GM12864 (cell line): ENCODE measurements at regions not wholly inside any gene's neighbourhood (a gene's known extent, or its start where the extent isn't known, plus 50 kb on each side); places are given as distances from the start of the nearest gene placed in this dataset.

Source experiments
- DNase-seq: peaks from one replicate; pipeline ENCODE4 v3.0.0-alpha.2; 2011; ENCODE audit warnings: low read depth
- H3K4me3 ChIP-seq: 2 replicates; pipeline ENCODE4 v1.5.1; 2011; ENCODE audit warnings: mild to moderate bottlenecking, low read depth, low read length, control low read depth
- CTCF ChIP-seq: IDR thresholded peaks from 2 replicates; pipeline ENCODE4 v1.5.1; 2011; ENCODE audit warnings: low read depth, mild to moderate bottlenecking, moderate library complexity, low read length, control low read depth, inconsistent platforms; ENCODE audit errors: missing control alignments

GRCh38 chr15:93486407-93487117 lies 397.6 kb upstream of the RGMA start:
- no peak overlapping the region for H3K4me3 ChIP-seq
- TF ChIP-seq CTCF: no peak
- no peak for DNase-seq

- TF ChIP-seq CTCF: no peak
- no peak for DNase-seq
- no peak overlapping the region for H3K4me3 ChIP-seq
Observed at GRCh38 chr15:93485438-93486327, 396.7 kb upstream of the RGMA start.

- no peak for TF ChIP-seq CTCF
- no peak for DNase-seq
- no peak overlapping the region for H3K4me3 ChIP-seq
Observed at GRCh38 chr15:93483923-93484322, 394.9 kb upstream of the RGMA start.

- no peak overlapping the region for H3K4me3 ChIP-seq
- DNase-seq: no peak
- TF ChIP-seq CTCF: no peak
Observed at GRCh38 chr15:93482731-93483130, 393.7 kb upstream of the RGMA start.

GRCh38 chr15:93479715-93480114 lies 390.7 kb upstream of the RGMA start:
- H3K4me3 ChIP-seq: no peak overlapping the region
- DNase-seq: no peak

GRCh38 chr15:93478947-93479346 lies 389.9 kb upstream of the RGMA start:
- no peak for DNase-seq
- H3K4me3 ChIP-seq: no peak overlapping the region
- no peak for TF ChIP-seq CTCF

More at GRCh38 chr15:93479715-93480114, 390.7 kb upstream of the RGMA start:
- TF ChIP-seq CTCF: no peak

GRCh38 chr15:93477721-93478120 lies 388.7 kb upstream of the RGMA start:
- TF ChIP-seq CTCF: no peak
- no peak for DNase-seq
- H3K4me3 ChIP-seq: no peak overlapping the region
